NCI-H146 treated with DMSO at 0.1 percent for 48 hours (cell line): ENCODE measurements at regions not wholly inside any gene's neighbourhood (a gene's known extent, or its start where the extent isn't known, plus 50 kb on each side); places are given as distances from the start of the nearest gene placed in this dataset.

ENCODE experiments used
- DNase-seq: peaks from one replicate; lab custom pipeline; 2025; ENCODE audit not compliant: unreplicated experiment; lab: John Stamatoyannopoulos, UW

DNA sequence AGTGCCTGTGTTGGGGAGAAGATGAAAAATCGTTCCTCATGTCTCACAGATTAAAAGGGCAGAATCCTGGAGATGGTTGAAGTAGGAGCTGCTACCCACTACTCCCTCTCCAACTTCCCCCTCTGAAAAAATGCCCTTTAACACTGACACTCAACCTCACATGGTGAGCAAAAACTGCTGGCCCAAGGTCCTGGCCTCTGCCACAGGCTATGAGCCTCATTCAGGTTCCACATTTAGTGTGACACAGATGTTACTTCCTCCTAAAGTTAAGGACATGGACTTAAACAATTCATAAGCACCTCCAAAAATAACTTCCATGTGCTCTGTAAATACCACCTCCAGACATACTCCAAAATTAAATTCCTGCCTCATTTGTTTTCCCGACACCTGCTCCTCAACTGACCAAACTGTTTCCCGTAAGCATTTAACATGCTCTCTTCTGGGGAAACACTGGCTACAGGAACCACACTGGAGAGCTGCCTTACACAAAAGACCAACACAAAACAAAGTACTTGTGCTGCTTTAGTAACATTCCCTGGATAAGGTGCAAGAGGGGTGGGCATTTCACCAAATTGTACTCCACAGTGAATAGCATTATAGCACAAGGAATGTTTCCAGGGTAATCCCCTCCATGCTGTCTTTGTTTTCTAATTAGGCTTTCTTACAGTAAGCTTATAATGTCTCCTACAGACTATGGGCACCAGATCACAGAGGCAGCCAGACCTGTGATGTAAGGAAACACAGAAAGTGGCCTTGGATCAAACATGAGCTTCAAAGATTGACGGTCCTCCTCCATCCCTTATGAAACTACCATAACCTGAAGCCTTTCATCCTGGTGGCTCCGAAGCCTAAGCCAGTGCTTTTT, 57.0 kb downstream of the PHLDA1 start:
- DNase-seq = no peak

GRCh38 chr12:75971253-75971652, 60.3 kb downstream of the PHLDA1 start:
- DNase-seq = no peak

DNA sequence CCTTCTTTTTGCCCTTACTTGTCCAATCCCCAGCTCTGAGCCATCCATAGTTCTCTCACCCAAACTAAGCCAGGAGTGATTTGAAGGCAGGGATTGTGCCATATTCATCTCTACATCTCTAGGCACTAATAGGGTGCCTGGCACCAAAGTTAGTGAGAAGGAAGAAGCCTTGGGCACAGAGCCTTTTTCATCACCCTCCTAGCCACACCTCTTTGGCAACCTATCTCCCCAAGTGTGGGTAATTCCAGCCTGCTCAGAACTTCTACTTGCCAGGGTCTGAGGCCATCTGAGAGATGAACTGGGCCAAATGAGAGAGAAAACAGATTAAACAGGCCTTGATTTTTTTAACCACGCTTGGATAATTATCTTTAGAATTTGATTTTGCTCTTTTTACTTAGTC, 61.3 kb downstream of the PHLDA1 start:
- DNase-seq = no peak

DNA sequence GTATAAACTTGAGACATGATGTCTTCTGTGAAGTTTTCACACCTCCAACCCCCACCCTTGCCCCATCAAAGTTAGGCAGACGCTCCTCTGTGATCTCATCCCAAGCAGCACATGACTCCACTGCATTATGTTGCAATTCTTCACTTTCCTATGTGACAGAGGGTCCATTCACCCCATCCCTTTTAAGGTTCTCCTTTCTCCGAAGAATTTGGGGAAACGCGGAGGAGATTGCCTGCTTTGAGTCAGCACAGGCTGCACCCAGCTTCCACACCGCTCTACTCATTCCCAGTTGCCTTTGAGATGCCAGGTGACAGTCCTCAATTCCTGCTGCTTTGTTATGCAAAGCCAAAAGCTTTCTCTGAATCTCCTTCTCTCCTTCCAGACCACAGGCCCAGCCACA, 61.8 kb downstream of the PHLDA1 start:
- no peak for DNase-seq

DNA sequence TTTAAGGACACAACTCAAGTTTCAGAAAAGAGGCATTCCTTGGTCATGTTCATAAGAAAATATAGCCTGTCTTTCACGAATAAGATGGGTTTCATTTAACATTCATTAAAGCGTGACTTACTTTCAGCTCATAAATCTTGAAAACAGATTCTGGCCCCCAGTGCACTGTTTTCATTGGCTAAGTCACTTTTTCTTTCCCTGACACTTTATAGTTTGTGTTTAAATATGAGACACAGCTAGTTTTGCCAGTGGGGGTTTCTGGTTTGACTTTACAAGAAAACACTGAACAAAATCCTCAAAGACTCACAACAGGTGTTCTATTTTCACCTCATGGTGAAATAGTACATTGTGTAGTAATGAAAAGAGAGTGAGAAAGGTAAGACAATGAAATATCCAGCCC, 65.9 kb downstream of the PHLDA1 start:
- DNase-seq = no peak

DNA sequence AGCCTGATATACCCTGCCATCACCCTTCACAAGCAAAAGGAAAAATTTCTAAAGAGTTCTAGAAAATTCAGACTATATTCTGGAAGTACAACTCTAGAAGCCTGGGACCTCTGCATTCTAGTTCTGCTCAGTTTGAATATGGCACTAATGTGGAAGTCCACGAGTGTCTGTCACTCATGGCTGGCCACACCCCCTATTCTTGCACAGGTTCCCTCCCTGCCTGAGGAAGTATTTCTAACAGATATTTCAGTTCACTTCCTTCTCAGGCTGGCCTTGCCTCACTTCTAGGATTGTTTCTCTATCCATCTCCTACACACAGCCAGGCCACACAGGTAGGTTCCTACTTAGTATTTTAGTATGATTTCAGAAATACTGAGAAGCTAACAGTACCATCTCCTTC, 67.4 kb downstream of the PHLDA1 start:
- DNase-seq = no peak

- DNase-seq = no peak
Measured at GRCh38 chr12:75961878-75962277, 69.7 kb downstream of the PHLDA1 start.

DNA sequence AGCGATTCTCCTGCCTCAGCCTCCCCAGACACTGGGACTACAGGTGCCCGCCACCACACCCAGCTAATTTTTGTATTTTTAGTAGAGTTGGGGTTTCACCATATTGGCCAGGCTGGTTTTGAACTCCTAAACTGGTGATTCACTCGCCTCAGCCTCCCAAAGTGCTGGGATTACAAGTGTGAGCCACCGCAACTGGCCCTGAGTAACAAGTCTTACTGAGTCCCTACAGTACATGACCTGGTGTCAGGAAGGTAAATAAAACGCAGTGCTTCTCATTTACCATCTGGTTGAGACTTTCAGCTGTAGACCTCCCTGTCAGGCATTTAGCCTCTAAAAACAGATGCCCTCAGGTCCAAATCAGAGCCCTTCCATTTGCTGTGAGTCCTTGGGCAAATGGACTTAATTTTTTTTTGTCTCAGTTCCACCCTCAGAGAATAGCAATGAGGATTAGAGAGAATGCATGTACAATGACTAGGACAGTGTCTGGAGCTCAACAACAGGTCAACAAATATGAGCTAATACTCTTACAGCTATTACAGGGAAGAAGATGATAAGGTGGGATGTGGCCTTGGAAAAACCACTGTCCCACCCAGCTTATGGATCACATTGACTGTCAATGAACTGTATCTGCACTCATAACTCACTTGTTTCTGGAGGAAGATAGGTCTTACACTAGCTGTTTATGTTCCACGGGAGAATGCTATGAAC, 70.5 kb downstream of the PHLDA1 start:
- DNase-seq = no peak

DNA sequence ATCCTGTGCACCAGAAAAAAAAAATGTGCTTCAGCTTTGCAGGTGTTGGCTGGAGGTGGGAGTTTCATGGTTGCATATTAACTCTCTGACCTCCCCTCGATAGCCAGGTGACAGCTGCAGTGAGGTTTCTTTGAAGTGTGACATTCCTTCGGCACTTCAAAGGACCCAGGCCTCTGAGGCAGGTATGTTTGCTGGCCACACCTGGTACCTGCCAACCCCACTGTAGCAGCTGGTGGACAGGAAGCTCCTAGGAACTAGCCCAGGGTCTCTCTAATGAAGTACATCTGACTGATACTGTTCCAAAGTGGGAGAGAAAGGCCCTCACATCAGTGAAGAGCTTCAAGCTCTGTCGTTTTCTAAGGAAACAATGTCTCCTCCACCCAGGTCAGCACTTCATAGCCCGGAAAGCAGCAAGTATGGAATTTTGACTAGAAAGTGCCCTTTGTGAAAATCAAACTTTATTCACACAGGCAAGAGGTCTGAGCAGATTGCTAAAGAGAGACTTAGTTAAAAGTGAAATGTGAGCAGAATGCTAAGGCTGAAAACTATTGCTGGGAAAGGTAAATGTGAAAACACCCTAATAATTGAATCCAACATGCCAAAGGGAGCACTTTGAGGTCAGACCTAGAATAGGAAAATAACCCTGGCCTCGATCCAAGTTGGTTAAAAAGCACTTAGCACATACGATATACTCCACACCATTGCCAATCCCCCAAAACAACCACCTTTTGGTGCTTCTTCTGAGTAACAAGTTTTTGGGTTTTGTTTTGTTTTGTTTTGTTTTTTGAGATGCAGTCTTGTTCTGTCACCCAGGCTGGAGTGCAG, 71.3 kb downstream of the PHLDA1 start:
- DNase-seq = peak; percentile 92

DNA sequence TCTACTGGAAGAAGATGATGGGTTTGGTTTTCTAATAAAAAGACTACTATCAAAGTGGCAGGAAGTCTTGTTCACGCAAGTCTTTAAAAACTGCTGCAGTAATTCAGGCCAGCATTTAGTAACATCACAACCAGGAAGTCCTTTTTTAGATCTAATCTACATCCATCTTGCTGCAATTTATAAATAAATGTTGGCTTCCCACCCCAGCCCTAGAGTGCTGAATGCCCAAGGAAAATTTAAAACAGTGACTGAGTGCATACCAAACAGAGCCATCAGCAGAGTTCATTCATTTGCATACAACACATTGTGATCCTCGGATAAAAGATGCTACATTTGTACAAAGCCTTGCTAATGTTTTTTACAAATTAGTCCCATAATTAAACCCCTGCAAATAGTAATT, 72.1 kb downstream of the PHLDA1 start:
- no peak for DNase-seq

DNA sequence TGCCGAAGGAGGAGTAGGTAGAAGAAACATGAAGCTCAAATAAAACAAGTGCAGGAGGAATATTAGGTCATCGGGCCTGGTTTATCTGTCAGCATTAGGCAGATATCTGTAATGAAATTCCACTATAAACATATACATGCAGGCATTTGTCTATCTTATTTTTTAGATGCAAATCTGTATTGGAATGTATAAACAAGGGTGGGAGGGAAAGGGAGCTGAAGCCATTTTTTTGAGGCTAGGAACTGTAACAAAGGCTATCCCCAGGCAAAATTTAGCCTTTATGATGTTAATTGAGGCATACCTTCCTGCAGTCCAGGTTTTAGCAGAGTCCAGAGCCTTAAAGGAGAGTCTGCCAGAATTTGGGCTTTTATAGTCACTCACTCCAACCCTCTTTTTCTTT, 72.5 kb downstream of the PHLDA1 start:
- DNase-seq = no peak

GRCh38 chr12:75955251-75955650, 76.3 kb downstream of the PHLDA1 start:
- DNase-seq = no peak

GRCh38 chr12:75954749-75955148, 76.8 kb downstream of the PHLDA1 start:
- DNase-seq = no peak

GRCh38 chr12:75954041-75954440, 77.5 kb downstream of the PHLDA1 start:
- no peak for DNase-seq

DNA sequence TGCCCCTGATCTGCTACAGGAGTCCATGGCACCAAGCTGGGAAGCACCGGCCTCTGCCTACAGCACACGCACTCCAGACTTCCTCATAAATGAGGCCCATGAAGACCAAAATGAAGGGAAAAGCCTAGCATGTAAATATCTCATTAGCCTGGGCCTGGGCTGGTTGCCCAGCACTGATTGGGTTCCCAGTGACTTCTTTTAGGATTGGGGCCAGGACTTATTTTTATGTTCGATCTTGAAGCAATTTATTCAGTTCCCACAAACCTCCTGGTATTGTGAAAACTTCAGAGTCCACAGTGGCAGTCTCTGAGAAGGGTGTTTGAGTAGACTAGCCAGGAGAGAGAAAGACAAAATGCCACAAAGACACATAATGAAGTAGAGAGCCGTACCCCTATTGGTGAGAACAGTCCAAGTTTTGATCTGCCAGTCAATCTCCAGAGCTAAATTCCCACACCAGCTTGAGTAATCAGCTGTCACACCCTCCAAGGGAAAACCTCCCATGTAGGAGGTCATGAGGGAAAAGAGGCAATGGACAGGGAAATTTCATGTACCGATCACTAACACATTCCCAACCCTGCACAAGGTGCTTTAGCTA, 78.2 kb downstream of the PHLDA1 start:
- DNase-seq = no peak

GRCh38 chr12:75951399-75952278, 79.9 kb downstream of the PHLDA1 start:
- no peak for DNase-seq

- DNase-seq = no peak
Measured at GRCh38 chr12:75947156-75947723, 84.3 kb downstream of the PHLDA1 start.

- DNase-seq = no peak
Measured at GRCh38 chr12:75945581-75945980, 86.0 kb downstream of the PHLDA1 start.

DNA sequence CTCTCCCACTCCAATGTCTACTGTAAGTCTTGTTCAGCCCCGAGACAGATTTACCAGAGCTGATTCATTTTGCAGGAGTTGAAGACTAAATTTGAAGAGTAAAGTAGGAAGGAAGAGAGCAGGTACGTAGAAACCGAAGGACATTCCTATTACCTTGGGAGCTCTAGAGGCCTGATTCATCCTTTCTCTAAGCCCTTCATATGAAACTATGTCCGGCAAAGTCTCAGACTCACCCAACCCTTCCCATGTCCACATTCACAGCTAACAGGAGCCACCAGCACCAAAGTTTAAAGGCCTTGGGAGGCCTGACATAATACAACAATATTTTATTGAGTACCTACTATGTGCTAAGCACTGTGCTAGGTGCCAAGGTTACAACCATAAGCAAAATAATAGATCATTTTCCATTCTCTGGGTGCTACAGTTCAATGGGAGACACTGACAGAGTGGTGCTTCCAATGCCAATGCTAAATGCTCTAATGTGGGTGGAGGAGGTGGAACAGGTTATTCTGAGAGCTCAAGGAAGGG, 86.6 kb downstream of the PHLDA1 start:
- DNase-seq = no peak
